ENCODE measurements at regions not wholly inside any gene's neighbourhood (a gene's known extent, or its start where the extent isn't known, plus 50 kb on each side); places are given as distances from the start of the nearest gene placed in this dataset.

DNA sequence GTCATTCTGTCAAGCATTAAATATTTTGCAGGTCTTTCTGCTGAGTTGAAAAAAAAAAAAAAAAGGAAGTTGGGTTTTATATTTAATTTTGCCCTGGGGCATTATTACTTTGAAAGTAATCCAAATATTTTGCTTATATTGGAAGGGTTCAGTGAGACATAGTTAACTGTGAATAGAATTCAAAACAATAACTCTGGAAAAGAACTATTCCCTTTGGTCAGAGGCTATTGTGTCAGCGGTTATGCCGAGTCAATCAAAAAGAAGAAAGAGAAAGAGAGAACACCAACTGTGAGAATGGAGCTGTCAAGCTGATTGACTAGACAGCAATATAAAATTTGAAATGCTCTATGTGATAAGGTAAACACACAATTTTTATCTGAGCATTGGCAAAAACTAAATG is 761.7 kb downstream of the ADGRL2 start:
- in situ Hi-C loops (cut with MboI; ENCODE audit: low sequenced_read_pairs), result no loop called here
- Histone ChIP-seq H3K23ac (ENCODE audit: low read depth, low read length) (no peak overlapping the region), H3K4me2 (ENCODE audit: low read depth, low read length) (no peak overlapping the region), H4K91ac (ENCODE audit: insufficient read depth, low read depth, low read length) (no peak overlapping the region), H3K4ac (ENCODE audit: low read depth, low read length) (no peak overlapping the region), H3K9me1 (ENCODE audit: insufficient read depth, low read length) (no peaks in the 10 kb centered on the region), H3K9ac (ENCODE audit: low read depth, low read length) (no peak overlapping the region), H3K79me1 (ENCODE audit: low read depth in 1 of 2, low read length in 2 of 2) (no peaks in the 10 kb centered on the region), H3K14ac (replicated peaks; ENCODE audit: low read depth, low read length) (no peak overlapping the region), H3K9me3 (ENCODE audit: control insufficient read depth, insufficient read depth, low read length) (no peaks in the 10 kb centered on the region), H3K18ac (ENCODE audit: low read depth, low read length) (no peak overlapping the region), H4K8ac (ENCODE audit: low read depth in 2 of 2, low read length in 2 of 2) (no peak overlapping the region), H2BK15ac (ENCODE audit: low read depth, low read length) (no peak overlapping the region), H4K20me1 (ENCODE audit: insufficient read depth, low read length) (no peaks in the 10 kb centered on the region), H3K27me3 (ENCODE audit: control insufficient read depth, insufficient read depth, low read length) (no peaks in the 10 kb centered on the region), H3K4me1 (ENCODE audit: control insufficient read depth, insufficient read depth, low read length) (no peaks in the 10 kb centered on the region), H3K36me3 (ENCODE audit: control insufficient read depth, insufficient read depth, low read length) (no peaks in the 10 kb centered on the region), H3K27ac (ENCODE audit: insufficient read depth, low read length) (no peak overlapping the region), H2AFZ (replicated peaks; ENCODE audit: low read length, poor library complexity) (no peak overlapping the region), H2BK20ac (ENCODE audit: low read depth, low read length) (no peak overlapping the region), H4K5ac (ENCODE audit: low read depth, low read length) (no peak overlapping the region), H2AK5ac (ENCODE audit: low read depth, low read length) (no peak overlapping the region), H2AK9ac (replicated peaks; ENCODE audit: low read depth, low read length, poor library complexity) (no peak overlapping the region), H3K56ac (ENCODE audit: extremely low read depth, insufficient read depth, low read length) (no peak overlapping the region), H3K4me3 (ENCODE audit: insufficient read depth, low read depth, low read length) (no peak overlapping the region), H2BK5ac (ENCODE audit: low read depth, low read length, poor library complexity, severe bottlenecking) (no peak overlapping the region), H2BK120ac (ENCODE audit: low read depth, low read length) (no peak overlapping the region)
- ChIA-PET CTCF (no interaction called here), POLR2A (ENCODE audit: unreplicated experiment) (no interaction called here)
- dilution Hi-C loops (cut with HindIII; ENCODE audit: low sequenced_read_pairs, unreplicated experiment), result no loop called here
- intact Hi-C loops (cut with micrococcal nuclease), result no loop called here
- DNase-seq (no peak), ATAC-seq (ENCODE audit: low read depth) (no peak)
- no CpG with 5 or more reads among the region's 2 CpGs for WGBS, 2 experiments (ENCODE audit: extremely low coverage in 2 of 2, insufficient read length in 1 of 2)
- TF ChIP-seq, protein P1, sequence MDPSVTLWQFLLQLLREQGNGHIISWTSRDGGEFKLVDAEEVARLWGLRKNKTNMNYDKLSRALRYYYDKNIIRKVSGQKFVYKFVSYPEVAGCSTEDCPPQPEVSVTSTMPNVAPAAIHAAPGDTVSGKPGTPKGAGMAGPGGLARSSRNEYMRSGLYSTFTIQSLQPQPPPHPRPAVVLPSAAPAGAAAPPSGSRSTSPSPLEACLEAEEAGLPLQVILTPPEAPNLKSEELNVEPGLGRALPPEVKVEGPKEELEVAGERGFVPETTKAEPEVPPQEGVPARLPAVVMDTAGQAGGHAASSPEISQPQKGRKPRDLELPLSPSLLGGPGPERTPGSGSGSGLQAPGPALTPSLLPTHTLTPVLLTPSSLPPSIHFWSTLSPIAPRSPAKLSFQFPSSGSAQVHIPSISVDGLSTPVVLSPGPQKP (IDR thresholded peaks at IDR 0.05; ENCODE audit: borderline replicate concordance, low read depth, low read length), result no peak
- TF ChIP-seq SMC3 (IDR thresholded peaks at IDR 0.05; ENCODE audit: low read depth, low read length), result no peak
- TF ChIP-seq MXI1 (IDR thresholded peaks at IDR 0.05; ENCODE audit: borderline replicate concordance, low read depth, low read length), result no peak
- no peak for TF ChIP-seq RCOR1 (IDR thresholded peaks at IDR 0.05; ENCODE audit: insufficient replicate concordance, low read length)
- TF ChIP-seq, protein P2, sequence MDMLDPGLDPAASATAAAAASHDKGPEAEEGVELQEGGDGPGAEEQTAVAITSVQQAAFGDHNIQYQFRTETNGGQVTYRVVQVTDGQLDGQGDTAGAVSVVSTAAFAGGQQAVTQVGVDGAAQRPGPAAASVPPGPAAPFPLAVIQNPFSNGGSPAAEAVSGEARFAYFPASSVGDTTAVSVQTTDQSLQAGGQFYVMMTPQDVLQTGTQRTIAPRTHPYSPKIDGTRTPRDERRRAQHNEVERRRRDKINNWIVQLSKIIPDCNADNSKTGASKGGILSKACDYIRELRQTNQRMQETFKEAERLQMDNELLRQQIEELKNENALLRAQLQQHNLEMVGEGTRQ (IDR thresholded peaks at IDR 0.05; ENCODE audit: low read depth, low read length), result no peak
- no peak for TF ChIP-seq RFX5 (IDR thresholded peaks at IDR 0.05; ENCODE audit: low read depth, low read length)
- no peak for TF ChIP-seq FOS (IDR thresholded peaks at IDR 0.05; ENCODE audit: low read depth, low read length)
- no peak for TF ChIP-seq POLR2A (IDR thresholded peaks at IDR 0.05; ENCODE audit: low read depth, low read length)
- no peak for TF ChIP-seq RAD21 (IDR thresholded peaks at IDR 0.05; ENCODE audit: low read length)
- TF ChIP-seq CHD1 (IDR thresholded peaks at IDR 0.05; ENCODE audit: low read depth, low read length), result no peak
- TF ChIP-seq CEBPB (IDR thresholded peaks at IDR 0.05; ENCODE audit: low read depth, low read length), result no peak
- TF ChIP-seq MAZ (IDR thresholded peaks at IDR 0.05; ENCODE audit: borderline replicate concordance, low read depth, low read length), result no peak
- TF ChIP-seq NFE2L2 (IDR thresholded peaks at IDR 0.05; ENCODE audit: low read depth, low read length), result no peak
- TF ChIP-seq, protein P3, sequence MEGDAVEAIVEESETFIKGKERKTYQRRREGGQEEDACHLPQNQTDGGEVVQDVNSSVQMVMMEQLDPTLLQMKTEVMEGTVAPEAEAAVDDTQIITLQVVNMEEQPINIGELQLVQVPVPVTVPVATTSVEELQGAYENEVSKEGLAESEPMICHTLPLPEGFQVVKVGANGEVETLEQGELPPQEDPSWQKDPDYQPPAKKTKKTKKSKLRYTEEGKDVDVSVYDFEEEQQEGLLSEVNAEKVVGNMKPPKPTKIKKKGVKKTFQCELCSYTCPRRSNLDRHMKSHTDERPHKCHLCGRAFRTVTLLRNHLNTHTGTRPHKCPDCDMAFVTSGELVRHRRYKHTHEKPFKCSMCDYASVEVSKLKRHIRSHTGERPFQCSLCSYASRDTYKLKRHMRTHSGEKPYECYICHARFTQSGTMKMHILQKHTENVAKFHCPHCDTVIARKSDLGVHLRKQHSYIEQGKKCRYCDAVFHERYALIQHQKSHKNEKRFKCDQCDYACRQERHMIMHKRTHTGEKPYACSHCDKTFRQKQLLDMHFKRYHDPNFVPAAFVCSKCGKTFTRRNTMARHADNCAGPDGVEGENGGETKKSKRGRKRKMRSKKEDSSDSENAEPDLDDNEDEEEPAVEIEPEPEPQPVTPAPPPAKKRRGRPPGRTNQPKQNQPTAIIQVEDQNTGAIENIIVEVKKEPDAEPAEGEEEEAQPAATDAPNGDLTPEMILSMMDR (conservative IDR thresholded peaks at IDR 0.05; ENCODE audit: low read depth, low read length), result no peak
- TF ChIP-seq MAFK (IDR thresholded peaks at IDR 0.05; ENCODE audit: low read depth, low read length), result no peak
- no peak for TF ChIP-seq BHLHE40 (IDR thresholded peaks at IDR 0.05; ENCODE audit: low read depth, low read length)
- BruUV-seq (replicated peaks), result no TSS peak
